Testis (tissue), 2 donors: ENCODE measurements at regions not wholly inside any gene's neighbourhood (a gene's known extent, or its start where the extent isn't known, plus 50 kb on each side); places are given as distances from the start of the nearest gene placed in this dataset.

ENCODE experiments used
- DNase-seq: peaks from one replicate; pipeline ENCODE4 v3.0.0-alpha.2; 2019
- H3K27ac ChIP-seq, 2 donors: fragments of 200-600 bp; sonication (generic); one replicate each; pipeline ENCODE4 v1.5.1; 2019
- H3K27me3 ChIP-seq: fragments of 200-600 bp; sonication (generic); one replicate; pipeline ENCODE4 v1.5.1; 2019
- H3K36me3 ChIP-seq: fragments of 200-600 bp; sonication (generic); one replicate; pipeline ENCODE4 v1.5.1; 2017; ENCODE audit warnings: low read depth; ENCODE audit errors: missing control alignments
- H3K4me1 ChIP-seq: fragments of 200-600 bp; sonication (generic); one replicate; pipeline ENCODE4 v1.5.1; 2019
- H3K4me3 ChIP-seq, 2 donors: fragments of 200-600 bp; sonication (generic); one replicate each; pipeline ENCODE4 v1.5.1; 2017 to 2019
- H3K9me3 ChIP-seq: fragments of 200-600 bp; sonication (generic); one replicate; pipeline ENCODE4 v1.5.1; 2017
- CTCF ChIP-seq, 3 experiments: fragments of 450-650 bp in 2 of 3; fragments of 200-600 bp in 1 of 3; sonication (generic) in 1 of 3; IDR thresholded peaks; one replicate each; pipeline ENCODE4 v1.5.1; 2016 to 2019; ENCODE audit warnings: antibody characterized with exemption in 3 of 3, mild to moderate bottlenecking in 2 of 3, moderate library complexity in 1 of 3
- POLR2A ChIP-seq: fragments of 450-650 bp; IDR thresholded peaks from one replicate; pipeline ENCODE4 v1.6.1; 2017; ENCODE audit warnings: antibody characterized with exemption, mild to moderate bottlenecking, moderate library complexity
- WGBS, 2 donors: methylation state at CpG; one replicate each; pipeline ENCODE4 v1.1.5; 2018; 5-methylcytosine and 5-hydroxymethylcytosine counted together
- intact Hi-C: fragments of 100-400 bp; cut with DNase I; formaldehyde crosslinking; loops from one replicate; pipeline ENCODE4 v1.15.1; 2023; ENCODE audit warnings: low total_unique reads

GRCh38 chr14:42459171-42459685, 852.6 kb downstream of the LRFN5 start:
- no peaks in the 10 kb centered on the region for H3K9me3 ChIP-seq
- no peak for DNase-seq
- H3K36me3 ChIP-seq: no peaks in the 10 kb centered on the region
- H3K27me3 ChIP-seq: no peaks in the 10 kb centered on the region
- H3K27ac ChIP-seq: no peak overlapping the region
- H3K4me1 ChIP-seq: no peaks in the 10 kb centered on the region
- 93 to 97% methylated on average over 3 of the region's 3 CpGs for WGBS, 2 donors
- TF ChIP-seq CTCF (IDR thresholded peaks at IDR 0.05) (no peak), POLR2A (no peak)
- intact Hi-C loops: no loop called here
- no peak overlapping the region for H3K4me3 ChIP-seq

GRCh38 chr14:42441615-42442014, 834.9 kb downstream of the LRFN5 start:
- Histone ChIP-seq H3K27ac (no peak overlapping the region), H3K4me3 (no peak overlapping the region), H3K9me3 (no peaks in the 10 kb centered on the region), H3K36me3 (no peaks in the 10 kb centered on the region), H3K4me1 (no peaks in the 10 kb centered on the region), H3K27me3 (no peaks in the 10 kb centered on the region)
- 86 to 90% methylated on average over 2 of the region's 2 CpGs for WGBS, 2 donors
- intact Hi-C loops: no loop called here
- no peak for DNase-seq
- TF ChIP-seq CTCF (IDR thresholded peaks at IDR 0.05): no peak

- intact Hi-C loops: no loop called here
- WGBS, 2 donors: 85 to 89% methylated on average over 5 of the region's 5 CpGs
- H3K4me3 ChIP-seq: no peak overlapping the region
- DNase-seq: no peak
- TF ChIP-seq POLR2A (no peak), CTCF (IDR thresholded peaks at IDR 0.05) (no peak)
- no peaks in the 10 kb centered on the region for H3K27me3 ChIP-seq
- H3K4me1 ChIP-seq: no peaks in the 10 kb centered on the region
- H3K9me3 ChIP-seq: no peaks in the 10 kb centered on the region
- H3K27ac ChIP-seq: no peak overlapping the region
- H3K36me3 ChIP-seq: no peaks in the 10 kb centered on the region
Observed at GRCh38 chr14:42437809-42438208, 831.1 kb downstream of the LRFN5 start.

GRCh38 chr14:42429401-42429800, 822.7 kb downstream of the LRFN5 start:
- TF ChIP-seq POLR2A: no peak
- no peak for TF ChIP-seq CTCF (IDR thresholded peaks at IDR 0.05)
- Histone ChIP-seq H3K9me3 (no peaks in the 10 kb centered on the region), H3K4me1 (no peaks in the 10 kb centered on the region), H3K27ac (no peak overlapping the region), H3K27me3 (no peaks in the 10 kb centered on the region), H3K4me3 (no peak overlapping the region), H3K36me3 (no peaks in the 10 kb centered on the region)
- intact Hi-C loops: no loop called here
- WGBS, 2 donors: 67 to 74% methylated on average over 2 of the region's 2 CpGs
- DNase-seq: no peak

GRCh38 chr14:42428996-42429395, 822.3 kb downstream of the LRFN5 start:
- Histone ChIP-seq H3K27me3 (no peaks in the 10 kb centered on the region), H3K36me3 (no peaks in the 10 kb centered on the region), H3K9me3 (no peaks in the 10 kb centered on the region), H3K4me1 (no peaks in the 10 kb centered on the region), H3K27ac (no peak overlapping the region), H3K4me3 (no peak overlapping the region)
- no peak for DNase-seq
- WGBS, 2 donors: 41 to 42% methylated on average over 1 of the region's 1 CpG
- TF ChIP-seq POLR2A: no peak
- no peak for TF ChIP-seq CTCF (IDR thresholded peaks at IDR 0.05)
- intact Hi-C loops: no loop called here
